ENCODE measurements at regions not wholly inside any gene's neighbourhood (a gene's known extent, or its start where the extent isn't known, plus 50 kb on each side); places are given as distances from the start of the nearest gene placed in this dataset.

- Histone ChIP-seq H3K36me3 (ENCODE audit: insufficient read depth) (no peaks in the 10 kb centered on the region), H3K4me1 (ENCODE audit: insufficient read depth) (no peaks in the 10 kb centered on the region), H2AFZ (no peak overlapping the region), H3K4me3 (no peak overlapping the region), H3K9me2 (ENCODE audit: insufficient read depth) (no peaks in the 10 kb centered on the region), H4K20me1 (replicated peaks; ENCODE audit: insufficient read depth) (no peaks in the 10 kb centered on the region), H3K27me3 (ENCODE audit: insufficient read depth) (no peaks in the 10 kb centered on the region), H3K79me2 (replicated peaks; ENCODE audit: insufficient read depth) (no peaks in the 10 kb centered on the region), H3K4me2 (no peak overlapping the region), H3K27ac (ENCODE audit: low read depth) (no peak overlapping the region), H3F3A (replicated peaks; ENCODE audit: low read depth) (no peaks in the 10 kb centered on the region)
- Mint-ChIP-seq H3K27ac (no peak overlapping the region), H3K4me1 (no peaks in the 10 kb centered on the region), H3K27me3 (ENCODE audit: insufficient read depth, low read depth, poor library complexity) (peaks cover 3% of the 10 kb centered on the region), H3K36me3 (ENCODE audit: low read depth) (peaks cover 5% of the 10 kb centered on the region; the same call in 2 of the 3 replicates), H3K9me3 (peaks cover 13% of the 10 kb centered on the region), H3K4me3 (no peak overlapping the region)
- ATAC-seq (no peak), DNase-seq (ENCODE audit: low spot score) (no peak)
- no peak for TF ChIP-seq STAT1 (IDR thresholded peaks at IDR 0.05; ENCODE audit: unreplicated experiment)
- no peak for TF ChIP-seq ZNF462 (CRISPR knock-in tag; IDR thresholded peaks at IDR 0.05)
- TF ChIP-seq ZNF114 (CRISPR knock-in tag; IDR thresholded peaks at IDR 0.05), result no peak
- no peak for TF ChIP-seq ETS1 (IDR thresholded peaks at IDR 0.05)
- TF ChIP-seq EZH2phosphoT487 (IDR thresholded peaks at IDR 0.05; ENCODE audit: unreplicated experiment), result no peak
- TF ChIP-seq, protein P1, sequence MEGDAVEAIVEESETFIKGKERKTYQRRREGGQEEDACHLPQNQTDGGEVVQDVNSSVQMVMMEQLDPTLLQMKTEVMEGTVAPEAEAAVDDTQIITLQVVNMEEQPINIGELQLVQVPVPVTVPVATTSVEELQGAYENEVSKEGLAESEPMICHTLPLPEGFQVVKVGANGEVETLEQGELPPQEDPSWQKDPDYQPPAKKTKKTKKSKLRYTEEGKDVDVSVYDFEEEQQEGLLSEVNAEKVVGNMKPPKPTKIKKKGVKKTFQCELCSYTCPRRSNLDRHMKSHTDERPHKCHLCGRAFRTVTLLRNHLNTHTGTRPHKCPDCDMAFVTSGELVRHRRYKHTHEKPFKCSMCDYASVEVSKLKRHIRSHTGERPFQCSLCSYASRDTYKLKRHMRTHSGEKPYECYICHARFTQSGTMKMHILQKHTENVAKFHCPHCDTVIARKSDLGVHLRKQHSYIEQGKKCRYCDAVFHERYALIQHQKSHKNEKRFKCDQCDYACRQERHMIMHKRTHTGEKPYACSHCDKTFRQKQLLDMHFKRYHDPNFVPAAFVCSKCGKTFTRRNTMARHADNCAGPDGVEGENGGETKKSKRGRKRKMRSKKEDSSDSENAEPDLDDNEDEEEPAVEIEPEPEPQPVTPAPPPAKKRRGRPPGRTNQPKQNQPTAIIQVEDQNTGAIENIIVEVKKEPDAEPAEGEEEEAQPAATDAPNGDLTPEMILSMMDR (conservative IDR thresholded peaks at IDR 0.05; ENCODE audit: low read depth in 2 of 2), result no peak
- no peak for TF ChIP-seq JUNB (IDR thresholded peaks at IDR 0.05; ENCODE audit: unreplicated experiment)
These were observed 81.9 kb upstream of the HUWE1 start for GRCh38 chrX:53768451-53768850.
